NCI-H2196 (cell line): ENCODE measurements at regions not wholly inside any gene's neighbourhood (a gene's known extent, or its start where the extent isn't known, plus 50 kb on each side); places are given as distances from the start of the nearest gene placed in this dataset.

Source experiments
- DNase-seq: peaks from one replicate; lab custom pipeline; 2025; ENCODE audit not compliant: unreplicated experiment; lab: John Stamatoyannopoulos, UW

DNA sequence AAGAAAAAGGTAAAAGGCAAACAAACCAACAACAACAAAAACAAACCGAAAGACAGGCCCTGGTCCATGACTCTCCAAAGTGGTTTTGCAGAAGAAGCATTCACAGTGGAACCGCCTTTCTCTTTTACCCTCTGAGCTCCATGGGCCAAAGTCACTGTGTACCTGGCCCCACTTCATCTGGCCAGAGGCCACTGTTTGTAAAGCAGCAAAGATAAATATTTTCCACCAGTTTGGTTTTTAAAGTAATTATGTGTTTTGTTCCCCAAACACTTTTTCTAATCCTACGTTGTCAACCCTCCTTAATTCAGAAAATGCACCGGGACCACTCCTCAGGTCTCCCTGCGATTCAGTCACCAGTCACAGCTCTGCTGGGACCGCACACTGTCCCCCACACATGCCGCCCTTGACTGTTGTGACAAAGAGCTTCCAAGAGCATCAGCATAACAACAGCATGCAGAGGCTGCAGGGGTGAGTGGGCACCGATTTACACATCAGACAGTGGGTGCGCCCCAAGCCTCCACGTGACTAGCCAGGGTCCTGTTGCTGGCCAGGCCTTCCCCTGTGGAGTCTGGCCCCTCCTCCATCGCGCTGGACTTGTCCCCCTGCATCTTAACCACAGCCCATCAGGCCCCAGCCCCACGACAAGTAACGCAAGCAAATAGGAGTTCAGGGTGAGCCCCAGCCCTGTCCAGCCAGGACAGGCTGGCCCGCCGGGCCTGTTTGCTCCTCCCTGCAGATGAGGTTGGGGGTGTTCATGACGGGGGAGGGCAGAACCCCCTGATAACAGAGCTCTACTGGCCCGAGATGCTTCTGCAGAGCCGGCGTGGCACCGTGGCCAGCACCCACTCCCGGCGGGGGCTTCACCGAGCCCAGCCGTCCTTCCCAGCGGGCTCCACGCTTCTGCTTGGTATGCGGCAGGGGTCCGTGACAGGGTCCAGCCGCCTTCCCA lies 65.2 kb upstream of the DIO3 start:
- DNase-seq: no peak

DNA sequence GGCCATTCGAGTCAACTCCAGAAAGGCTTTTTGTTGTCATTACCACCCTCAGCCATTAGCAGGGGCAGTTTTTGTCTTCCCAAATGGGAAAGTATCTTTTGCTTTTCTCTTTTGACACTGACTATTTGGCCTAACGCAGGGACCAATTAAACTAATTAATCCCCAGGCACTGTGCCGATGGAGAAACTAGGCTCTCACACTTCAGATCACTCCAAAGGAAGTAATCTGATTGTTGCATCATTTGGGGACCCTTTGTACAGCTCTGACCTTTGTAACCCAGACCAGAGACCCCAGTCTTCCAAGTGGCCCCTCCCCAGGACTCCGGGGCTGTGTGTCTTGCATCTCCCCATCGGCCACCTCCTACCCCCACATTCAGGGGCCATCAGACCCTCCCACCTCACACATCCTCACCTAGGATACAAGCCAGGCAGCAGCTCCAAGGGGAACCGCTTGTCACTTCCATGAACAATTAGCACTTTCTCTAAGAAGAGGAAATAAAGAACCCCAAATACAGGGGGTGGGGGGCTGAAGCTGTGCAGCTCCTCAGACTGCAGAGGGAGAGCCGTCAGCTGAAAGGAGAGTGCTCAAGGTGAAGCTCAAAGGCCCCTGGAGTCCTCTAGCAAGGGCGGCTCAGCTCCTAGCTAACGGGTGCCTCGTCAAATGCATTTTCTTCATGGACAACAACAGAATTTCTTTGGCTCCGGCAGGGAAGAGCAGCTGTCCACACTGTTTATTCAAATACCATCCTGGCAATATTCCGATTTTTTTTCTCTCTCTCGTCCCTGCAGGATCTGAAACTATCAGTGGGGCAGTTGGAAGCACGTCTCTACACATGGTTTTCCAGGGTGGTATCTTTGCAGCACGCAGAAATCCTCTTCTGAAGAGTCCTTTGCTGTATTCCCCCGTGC lies 64.3 kb upstream of the DIO3 start:
- no peak for DNase-seq

DNA sequence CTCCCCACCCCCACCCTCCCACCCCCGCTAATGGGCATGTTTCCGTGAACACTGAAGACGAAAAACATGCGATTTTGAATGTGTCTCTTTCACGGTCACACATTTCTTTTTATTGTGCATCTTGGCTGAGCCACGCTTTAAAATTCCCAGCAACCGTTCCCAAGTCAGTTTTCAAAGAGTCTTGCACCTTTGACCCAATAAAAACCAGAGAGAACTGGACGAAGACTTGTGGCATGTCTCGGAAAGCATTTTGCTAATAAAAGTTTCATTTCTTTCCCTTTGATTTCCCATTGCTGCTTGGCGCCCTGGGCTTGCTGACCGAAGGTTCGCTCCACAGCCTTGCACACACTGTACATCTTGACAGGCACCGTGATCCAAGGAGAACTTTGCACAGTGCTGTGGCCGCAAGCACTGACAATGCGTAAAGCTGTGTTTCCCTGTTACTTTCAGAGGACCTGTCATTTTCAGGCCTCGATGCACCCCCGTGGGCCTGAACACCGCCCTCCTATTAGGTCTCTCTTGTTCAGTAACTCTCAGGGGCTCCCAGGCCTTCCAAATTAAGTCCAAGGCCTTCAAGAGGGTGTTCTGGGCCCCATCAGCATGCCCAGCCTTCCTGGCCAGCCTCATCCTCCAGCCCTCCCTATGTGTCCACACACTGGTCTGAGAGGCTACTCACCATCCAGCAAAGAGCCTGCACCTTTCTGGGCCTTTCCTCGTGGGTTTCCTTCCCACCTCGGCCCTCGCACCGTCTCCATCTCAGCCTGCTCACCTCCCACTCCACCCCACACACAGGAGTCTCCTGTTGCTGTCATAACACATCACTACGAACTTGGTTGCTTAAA lies 63.4 kb upstream of the DIO3 start:
- no peak for DNase-seq

DNA sequence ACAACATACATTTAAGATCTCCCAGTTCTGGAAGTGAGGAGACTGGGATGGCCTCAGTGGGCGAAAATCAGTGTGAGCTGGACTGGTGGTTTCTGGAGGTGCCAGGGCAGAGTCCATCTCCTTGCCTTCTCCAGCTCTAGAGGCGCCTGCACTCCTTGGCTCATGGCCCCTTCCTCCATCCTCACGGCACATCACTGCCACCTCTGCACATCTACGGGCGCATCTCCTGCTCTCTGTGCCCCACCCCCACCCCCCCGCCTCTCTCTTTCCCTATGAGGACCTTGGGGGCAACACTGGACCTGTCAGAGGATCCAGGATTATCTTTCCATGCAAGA lies 62.8 kb upstream of the DIO3 start:
- DNase-seq: no peak

DNA sequence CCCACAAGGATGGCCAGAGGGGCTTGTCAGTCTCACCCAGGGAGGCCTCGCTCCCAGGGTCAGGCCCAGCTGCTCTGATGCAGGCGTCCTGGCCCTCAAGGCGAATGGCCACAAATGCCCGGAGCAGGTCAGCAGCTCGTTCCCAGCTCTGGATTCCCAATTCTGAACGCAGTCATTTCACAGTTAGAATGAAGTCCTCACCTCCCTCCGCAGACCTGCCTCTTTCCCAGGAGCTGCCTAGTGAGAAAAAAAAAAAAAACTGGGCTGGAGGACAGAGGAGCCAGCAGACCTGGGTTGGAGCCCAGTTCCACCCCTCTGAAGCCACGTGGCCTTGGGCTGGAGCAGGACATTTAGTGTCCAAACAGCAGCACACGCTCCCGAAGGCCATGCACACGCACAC lies 62.2 kb upstream of the DIO3 start:
- DNase-seq: no peak

DNA sequence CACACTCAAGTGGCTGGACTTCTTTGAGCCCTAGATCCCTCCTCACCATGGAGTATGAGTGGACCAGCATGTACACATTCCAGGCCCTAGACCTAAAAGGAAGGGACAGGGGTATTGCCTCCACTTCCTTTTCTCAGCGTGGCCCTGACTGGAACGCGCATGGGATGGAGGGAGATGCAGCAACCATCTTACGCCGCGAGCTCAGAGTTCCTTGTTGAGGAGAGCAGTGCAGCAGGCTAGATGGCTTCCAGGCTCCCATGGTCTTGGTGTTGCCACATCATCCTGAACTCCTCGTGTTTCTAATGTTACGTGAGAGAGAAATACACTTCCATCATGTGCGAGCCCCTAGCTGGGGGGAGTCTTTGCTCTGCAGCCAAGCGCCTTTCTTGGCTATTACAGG lies 61.8 kb upstream of the DIO3 start:
- DNase-seq: no peak

DNA sequence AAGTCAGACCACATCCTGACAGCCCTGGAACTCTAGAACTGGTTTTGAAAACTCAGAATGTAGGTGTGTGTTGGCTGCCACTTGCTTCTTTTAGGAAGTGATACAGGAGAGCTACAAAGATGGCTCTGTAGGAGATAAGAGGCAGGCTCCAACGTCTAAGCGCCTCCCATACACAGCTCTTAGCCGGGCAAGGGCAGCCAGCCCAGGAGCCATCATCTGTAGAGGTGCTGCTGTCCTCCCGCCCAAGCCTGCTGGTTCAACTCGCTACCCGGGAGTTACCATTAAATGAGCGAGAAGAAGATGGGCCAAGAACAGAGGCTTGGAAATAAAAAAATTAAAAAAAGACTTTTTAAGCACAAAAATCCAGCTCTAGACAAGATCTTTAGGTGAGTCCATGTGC lies 61.2 kb upstream of the DIO3 start:
- DNase-seq: no peak

DNA sequence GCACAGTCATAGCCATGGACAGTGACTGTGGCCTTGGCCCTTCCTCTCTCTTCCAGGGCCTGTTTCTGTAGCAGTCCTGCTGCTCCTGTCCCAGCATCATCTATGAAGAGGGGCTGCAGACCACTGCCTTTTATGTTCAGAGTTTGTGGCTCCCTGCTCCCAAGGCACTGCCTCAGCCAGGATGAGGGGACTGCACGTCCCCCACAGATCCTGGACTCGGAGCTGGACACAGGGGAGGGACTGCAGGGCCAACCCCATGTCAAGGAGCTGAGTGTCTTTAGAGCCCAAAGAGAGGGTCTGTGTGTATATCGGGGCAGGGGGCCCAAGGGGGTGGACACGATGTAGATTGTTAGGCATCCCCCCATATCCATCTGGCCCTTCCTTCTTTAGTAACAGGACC lies 60.6 kb upstream of the DIO3 start:
- DNase-seq: no peak

DNA sequence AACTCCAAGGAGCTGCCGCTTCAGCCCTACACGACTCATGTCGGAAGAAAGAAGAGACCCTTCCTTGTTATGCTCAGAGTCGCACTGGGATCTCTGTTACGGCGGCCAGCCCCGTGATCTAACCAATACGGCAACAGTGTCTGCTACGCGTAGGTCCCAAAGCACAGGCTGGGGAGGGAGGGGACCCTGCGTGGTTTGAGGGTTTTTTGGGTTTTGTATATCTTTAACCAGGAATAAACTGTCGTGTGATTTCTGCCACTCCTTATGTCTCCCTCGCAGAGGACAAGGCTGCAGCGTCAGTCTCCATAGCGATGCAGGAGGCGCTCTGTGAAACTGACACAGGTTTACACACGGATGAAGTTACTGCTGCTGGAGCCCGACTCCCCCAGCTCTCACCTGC lies 60.0 kb upstream of the DIO3 start:
- DNase-seq: no peak

DNA sequence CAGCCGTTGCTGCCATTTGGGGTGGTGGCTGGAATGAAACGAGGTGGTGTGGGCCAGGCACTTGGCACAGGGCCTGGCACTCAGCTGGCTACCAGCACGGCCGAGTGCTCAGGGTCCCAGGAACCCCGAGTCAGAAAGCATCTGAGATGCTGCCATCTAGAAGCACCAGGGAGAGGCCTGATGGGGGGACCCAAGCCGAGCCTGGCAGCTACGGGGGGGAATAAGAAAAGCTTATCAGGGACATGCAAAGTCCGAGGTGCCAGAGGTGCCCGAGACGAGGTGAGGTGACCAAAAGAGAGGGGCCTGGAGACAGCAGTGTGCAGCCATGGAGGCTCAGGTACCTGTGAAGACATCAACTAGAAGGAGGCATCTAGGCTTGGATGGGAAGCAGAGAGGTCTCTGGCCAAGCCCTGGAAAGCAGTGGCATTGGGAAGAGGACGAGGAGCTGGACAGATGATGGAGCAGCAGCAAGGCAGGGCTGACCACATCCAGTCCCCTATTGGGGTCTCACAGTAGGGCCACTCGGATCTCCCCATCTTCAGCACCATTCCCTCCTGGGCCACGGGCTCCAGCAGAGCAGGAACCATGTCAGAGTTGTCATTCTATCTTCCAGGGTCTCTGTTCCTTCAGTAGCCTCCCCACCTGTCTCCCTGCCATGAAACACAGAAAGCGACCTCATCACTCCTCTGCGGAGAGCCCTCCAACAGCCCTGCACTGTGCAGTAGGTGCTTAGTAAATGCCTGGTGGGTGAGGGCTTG lies 59.3 kb upstream of the DIO3 start:
- DNase-seq: no peak

DNA sequence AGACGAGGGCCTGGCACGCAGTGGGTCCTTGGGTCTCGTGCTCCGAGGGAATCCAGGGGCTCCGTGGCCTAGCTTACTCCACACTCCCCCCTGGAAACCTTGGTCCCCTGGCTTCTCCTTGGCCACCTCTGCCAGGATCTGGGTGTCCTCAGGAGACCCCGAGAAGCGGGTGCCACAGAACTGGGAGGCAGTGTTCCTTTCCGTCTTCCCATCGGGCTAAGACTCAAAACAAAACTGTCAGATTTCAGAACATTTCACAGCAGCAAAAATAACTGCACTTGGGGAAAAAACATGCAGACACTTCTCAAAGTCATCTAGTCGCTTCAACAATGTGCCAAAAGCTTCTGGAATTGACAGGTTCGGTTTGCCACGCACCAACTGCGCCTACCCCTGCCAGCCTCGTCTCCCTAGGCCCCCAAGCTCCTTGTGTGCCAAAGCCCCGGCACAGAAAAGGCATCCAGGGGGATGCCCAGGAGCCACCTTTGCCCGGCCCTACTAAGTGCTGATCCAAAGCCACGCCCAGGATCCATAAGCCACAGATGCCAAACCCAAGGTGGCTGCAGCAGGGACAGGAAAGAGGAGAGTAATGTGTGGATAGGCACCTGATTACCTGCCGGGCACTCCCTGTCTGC lies 58.4 kb upstream of the DIO3 start:
- no peak for DNase-seq

DNA sequence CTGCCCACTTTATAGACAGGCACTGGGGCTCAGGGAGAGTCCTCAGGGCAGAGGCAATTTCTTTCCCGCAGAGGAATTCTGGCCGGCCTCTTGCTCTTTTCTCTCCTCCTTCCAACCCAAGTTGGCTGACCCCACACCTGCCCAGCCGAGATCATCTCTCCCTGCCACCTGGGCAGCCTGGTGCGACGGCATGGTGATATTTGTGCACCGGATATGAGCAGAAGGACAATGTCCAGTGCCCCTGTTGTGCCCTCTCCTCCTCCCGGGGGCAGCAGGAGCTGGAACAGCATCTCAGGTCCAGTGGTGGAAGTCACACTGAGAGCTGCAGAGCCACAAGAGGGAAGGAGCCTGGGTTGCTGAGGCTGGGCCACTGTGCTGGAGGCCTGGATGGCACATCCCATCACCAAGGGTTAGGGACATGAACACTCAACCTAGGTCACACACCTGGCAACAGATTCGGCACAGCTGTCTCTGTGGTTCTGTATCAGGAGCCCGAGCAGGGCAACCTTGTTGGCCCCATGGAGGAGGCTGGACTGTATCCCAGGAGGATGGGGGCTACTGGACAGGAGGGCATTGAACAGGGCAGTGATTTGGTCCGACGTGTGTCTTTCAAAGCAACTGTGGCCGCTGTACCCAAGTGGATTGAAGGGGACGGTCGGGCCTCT lies 57.7 kb upstream of the DIO3 start:
- DNase-seq: no peak

DNA sequence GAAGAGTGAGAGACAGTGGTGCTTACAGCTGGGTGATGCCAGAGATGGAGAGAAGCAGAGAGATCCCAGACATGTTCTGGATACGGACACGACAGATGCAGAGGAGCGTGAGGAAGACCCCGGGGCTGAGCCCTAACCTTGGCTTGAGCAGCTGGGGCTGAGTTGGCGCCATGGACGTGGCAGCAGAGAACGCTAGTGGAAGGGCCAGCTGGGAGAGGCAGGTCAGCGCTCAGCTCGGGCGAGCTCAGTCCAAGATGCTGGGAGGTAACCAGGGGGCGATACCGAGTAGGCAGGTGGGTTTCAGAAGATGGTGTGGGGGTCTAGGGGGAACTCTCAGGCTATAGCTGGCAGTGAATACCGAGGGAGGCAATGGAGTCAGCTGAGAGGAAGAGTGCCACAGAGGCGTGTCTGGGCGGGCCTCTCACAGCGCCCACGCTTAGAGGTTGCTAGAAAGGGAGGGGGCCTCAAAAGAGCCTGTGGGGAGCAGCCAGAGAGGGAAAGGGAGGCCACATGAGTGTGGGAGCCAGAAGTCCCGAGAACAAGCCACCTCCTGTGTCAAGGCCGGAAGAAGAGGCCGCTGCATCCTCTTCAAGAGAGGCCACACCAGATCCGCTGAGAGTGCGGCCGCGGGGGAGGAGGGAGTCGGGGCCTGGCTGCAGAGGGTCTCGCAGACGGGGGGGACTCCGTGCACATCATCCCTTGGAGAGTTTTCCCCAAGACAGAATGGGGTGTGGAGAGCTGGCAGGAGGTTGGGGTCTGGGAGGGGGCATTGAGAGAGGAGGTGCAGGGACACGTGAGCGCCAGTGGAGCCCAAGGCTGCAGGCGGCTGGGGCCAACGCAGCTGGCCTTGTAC lies 57.0 kb upstream of the DIO3 start:
- no peak for DNase-seq

DNA sequence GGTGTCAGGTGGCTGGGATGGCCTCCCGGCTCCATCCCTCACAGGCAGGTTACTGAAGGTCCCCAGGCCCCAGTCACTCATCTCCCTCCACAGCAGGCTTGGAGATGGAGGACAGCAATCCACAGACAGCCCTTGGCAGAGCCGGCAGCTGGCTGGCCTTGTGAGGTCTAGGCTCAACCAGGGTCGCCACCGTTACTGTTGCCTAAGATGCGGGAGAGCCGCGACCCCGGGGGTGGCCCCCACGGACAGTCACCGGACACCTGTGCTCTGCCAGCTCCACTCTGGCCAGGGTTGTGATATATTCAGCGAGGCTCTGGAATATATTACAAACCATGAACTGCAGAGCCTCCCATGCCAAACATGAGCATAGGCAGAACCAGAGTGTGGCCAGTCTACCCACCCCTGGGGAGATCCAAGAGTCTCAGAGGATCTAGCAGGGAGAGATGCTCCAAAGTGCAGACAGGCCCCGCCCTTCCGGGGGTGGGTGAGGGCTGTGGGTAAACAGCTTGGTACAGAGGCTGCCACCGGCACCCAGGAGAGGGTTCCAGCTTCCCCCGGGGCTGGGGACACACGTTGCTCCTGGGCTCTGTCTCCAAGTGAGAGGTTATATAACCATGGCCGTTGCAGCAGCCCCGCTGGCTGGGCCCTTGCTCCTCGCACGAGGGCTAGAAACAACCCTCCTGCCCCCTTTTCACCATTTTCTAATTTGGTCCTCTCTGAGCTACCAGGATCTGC lies 55.9 kb upstream of the DIO3 start:
- DNase-seq: no peak

DNA sequence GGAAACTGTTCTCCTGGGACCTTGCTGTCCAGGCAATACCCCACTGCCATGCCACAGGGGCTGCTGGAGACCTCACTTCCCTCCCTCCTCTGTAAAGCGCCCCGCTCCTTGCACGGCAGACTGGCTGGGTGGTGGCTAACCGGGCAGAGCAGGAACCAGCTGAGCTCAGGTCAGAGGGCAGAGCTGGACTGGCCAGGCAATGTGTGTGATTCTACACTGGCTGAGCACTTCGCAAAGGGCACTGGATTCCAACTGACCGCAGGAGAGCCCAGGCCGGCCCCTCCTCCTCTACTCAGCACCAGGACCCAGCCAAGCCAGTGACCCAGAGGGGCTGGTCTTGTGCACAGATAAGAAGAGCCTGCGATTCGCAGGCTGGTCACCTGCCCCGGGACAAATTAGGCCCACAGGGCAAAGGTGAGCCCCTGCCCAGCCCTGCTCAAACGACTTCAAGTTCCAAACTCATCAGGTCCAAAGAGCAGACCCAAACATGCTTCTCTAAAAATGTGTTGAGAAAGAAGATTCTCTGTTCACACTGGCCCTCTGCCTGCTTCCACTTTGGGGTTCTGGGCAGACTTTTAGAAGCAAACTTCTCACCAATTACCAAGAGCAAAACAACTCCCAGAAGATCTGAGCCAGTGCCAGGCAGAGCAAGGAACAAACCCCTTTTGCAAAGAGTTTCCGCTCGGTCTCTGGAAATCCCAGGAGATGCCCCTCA lies 54.9 kb upstream of the DIO3 start:
- DNase-seq: no peak

DNA sequence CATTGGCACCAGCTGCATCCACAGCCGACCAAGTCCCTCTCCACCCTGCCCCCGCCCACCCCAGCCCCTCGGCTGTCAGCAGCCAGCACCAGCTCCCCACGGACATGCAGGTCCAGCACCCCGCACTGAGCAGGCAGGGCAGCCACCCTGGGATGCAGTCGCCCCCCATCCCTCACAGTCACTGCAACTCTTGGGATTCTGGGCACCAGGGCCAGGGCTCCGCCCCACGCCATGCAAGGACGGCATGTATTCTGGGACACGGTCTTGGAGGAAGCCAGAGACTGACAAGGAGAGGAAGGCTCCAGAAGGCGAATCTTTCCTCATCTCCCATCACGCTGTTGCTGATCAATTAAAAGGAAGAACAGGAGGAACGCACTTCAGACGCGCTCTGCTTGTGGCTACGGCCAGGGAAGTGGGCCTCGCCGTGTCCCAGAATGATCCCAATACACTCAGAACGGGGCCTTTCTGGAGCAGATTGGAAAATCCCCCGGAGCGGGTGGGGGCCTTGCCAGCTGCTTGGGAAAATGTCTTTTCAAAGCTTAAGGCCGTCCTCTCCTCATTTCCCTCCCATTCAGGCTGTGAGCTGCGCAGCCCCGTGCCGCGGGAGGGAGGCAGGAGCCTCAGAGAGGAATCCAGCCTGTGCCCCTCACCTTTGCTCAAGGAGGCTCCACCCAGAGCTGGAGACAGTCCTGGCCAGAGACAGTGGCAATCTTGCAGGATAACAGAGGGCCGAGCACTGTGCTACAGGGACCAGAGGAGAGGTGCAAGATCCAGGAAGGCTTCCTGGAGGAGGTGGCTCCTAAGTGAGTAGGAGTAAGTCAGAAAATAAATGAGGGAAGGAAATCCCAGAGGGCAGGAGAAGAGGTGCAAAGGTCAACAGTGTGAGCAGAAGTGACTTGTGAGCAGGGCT lies 54.1 kb upstream of the DIO3 start:
- no peak for DNase-seq
